Transverse colon (tissue), 3 donors: ENCODE measurements at regions not wholly inside any gene's neighbourhood (a gene's known extent, or its start where the extent isn't known, plus 50 kb on each side); places are given as distances from the start of the nearest gene placed in this dataset.

Experiments used
- EP300 ChIP-seq: sonication (generic); formaldehyde crosslinking; IDR thresholded peaks from one replicate; pipeline ENCODE4 v1.6.1; 2017; ENCODE audit warnings: antibody characterized with exemption, low read depth
- POLR2A ChIP-seq: fragments of 450-650 bp; IDR thresholded peaks from one replicate; pipeline ENCODE4 v1.6.1; 2016; ENCODE audit warnings: antibody characterized with exemption, mild to moderate bottlenecking, moderate library complexity
- TF ChIP-seq, protein P1 (sequence below), 5 experiments: fragments of 200-600 bp in 3 of 5; fragments of 450-650 bp in 2 of 5; sonication (generic) in 3 of 5; IDR thresholded peaks; 1 replicate in 2 of 5; 2 replicates in 3 of 5; pipeline ENCODE4 v1.5.1; 2016 to 2017; ENCODE audit warnings: antibody characterized with exemption in 5 of 5, inconsistent platforms in 3 of 5, mild to moderate bottlenecking in 2 of 5, moderate library complexity in 1 of 5

DNA sequence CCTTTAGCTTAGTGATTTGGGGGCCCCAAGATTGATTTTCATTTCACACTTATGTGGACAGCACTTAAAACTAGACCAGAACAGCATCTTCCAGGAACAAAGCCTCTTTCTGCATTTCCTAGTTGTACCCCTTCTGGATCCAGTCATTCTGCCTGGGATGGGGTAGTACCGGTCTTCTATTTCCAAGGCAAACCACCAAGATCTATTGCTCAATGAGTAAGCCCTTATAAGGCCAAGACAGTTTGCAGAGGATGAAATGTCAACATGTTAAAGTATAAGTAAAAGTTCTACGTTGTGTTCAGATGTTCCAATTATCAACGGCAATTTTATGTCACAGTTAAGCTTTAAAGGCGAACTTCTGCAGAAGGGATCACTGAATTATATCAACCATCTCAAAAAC is 106.9 kb upstream of the ZNF746 start:
- no peak for TF ChIP-seq POLR2A
- no peak for TF ChIP-seq EP300
- TF ChIP-seq, protein P1, sequence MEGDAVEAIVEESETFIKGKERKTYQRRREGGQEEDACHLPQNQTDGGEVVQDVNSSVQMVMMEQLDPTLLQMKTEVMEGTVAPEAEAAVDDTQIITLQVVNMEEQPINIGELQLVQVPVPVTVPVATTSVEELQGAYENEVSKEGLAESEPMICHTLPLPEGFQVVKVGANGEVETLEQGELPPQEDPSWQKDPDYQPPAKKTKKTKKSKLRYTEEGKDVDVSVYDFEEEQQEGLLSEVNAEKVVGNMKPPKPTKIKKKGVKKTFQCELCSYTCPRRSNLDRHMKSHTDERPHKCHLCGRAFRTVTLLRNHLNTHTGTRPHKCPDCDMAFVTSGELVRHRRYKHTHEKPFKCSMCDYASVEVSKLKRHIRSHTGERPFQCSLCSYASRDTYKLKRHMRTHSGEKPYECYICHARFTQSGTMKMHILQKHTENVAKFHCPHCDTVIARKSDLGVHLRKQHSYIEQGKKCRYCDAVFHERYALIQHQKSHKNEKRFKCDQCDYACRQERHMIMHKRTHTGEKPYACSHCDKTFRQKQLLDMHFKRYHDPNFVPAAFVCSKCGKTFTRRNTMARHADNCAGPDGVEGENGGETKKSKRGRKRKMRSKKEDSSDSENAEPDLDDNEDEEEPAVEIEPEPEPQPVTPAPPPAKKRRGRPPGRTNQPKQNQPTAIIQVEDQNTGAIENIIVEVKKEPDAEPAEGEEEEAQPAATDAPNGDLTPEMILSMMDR (IDR thresholded peaks at IDR 0.05): no peak
